ENCODE measurements at regions not wholly inside any gene's neighbourhood (a gene's known extent, or its start where the extent isn't known, plus 50 kb on each side); places are given as distances from the start of the nearest gene placed in this dataset.

DNA sequence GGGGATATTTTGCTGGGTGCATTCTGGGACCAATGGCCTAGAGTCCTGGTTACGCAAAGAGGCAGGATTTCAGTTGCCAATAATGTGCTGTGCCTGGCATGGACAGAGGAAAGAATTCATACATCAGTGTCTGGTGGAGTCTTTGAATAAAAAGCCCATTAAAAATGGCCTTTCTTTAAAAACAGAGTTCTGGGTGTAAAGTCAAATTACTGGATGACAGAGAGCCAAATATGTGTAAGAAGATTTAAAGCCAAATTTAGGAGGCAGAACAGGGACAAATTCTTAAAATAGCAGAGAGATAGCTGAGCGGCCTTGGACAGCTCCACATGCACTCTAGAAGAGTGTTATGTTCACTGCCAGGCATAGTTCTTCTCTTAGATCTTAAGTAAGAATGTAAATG, 60.8 kb upstream of the MEOX2 start:
- FAIRE-seq (no peak), DNase-seq (ENCODE audit: insufficient read length) (no peak)
- no peak for TF ChIP-seq TAF1 (IDR thresholded peaks at IDR 0.05; ENCODE audit: borderline replicate concordance, low read depth, low read length)
- TF ChIP-seq POLR2A (IDR thresholded peaks at IDR 0.05; ENCODE audit: low read depth, low read length) = no peak
- TF ChIP-seq POLR2AphosphoS5 (IDR thresholded peaks at IDR 0.05; ENCODE audit: low read depth, low read length) = no peak

DNA sequence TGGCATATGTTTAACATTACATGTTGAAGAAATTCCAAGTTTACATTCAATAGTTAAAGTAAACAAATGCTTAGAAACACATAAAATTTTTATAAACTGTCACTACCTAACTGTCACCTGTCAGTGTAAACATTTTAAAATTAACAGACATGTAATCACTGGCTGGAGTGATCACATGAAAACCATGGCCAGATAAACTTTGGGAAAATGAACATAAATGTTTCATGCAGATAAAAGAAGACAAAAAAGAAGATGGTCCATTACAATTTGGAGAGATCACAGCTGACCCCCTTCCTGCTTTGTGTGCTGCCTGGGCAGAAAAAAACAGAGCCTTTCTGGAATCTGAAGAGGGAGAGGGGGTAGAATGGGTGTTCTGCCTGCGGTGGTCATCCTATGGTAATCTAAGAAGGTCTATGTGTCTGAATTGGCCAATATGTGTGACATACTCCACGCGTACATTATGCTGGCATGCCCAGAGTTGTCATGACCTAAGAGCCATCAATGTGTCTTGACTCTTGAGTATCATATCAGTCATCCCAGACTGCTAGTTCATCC, 57.5 kb upstream of the MEOX2 start:
- no peak for FAIRE-seq
- no peak for DNase-seq (ENCODE audit: insufficient read length)
- no peak for TF ChIP-seq POLR2AphosphoS5 (IDR thresholded peaks at IDR 0.05; ENCODE audit: low read depth, low read length)
- no peak for TF ChIP-seq POLR2A (IDR thresholded peaks at IDR 0.05; ENCODE audit: low read depth, low read length)
- no peak for TF ChIP-seq TAF1 (IDR thresholded peaks at IDR 0.05; ENCODE audit: borderline replicate concordance, low read depth, low read length)

DNA sequence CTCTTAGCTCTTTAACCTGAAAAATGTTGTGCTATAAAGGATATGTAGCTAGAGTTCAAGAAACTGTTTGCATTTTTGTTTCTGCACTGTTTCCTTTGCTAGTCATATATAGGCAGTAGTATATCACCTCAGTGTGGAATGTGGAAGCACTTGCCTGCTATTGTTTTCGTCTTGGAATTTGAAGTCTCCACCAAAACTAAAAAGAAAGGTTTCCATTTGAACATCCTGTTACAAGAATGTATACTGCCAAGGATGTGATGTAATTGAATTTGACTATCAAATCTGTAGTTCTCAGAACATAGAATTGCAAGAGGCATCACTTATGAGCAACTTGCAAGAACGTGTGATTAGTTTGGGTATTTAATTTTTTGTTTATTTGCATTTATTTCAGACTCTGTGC, 51.1 kb upstream of the MEOX2 start:
- TF ChIP-seq TAF1 (IDR thresholded peaks at IDR 0.05; ENCODE audit: borderline replicate concordance, low read depth, low read length) = no peak
- no peak for TF ChIP-seq POLR2AphosphoS5 (IDR thresholded peaks at IDR 0.05; ENCODE audit: low read depth, low read length)
- no peak for TF ChIP-seq POLR2A (IDR thresholded peaks at IDR 0.05; ENCODE audit: low read depth, low read length)
- DNase-seq (ENCODE audit: insufficient read length) (no peak), FAIRE-seq (no peak)

All from GM12892 (cell line).